HEK293T (cell line): ENCODE measurements at regions not wholly inside any gene's neighbourhood (a gene's known extent, or its start where the extent isn't known, plus 50 kb on each side); places are given as distances from the start of the nearest gene placed in this dataset.

ENCODE experiments used
- CTCF ChIA-PET: fragments of 350-600 bp; formaldehyde crosslinking; extraction: SDS; loops from one replicate; lab custom pipeline; 2021; ENCODE audit warnings: antibody characterized with exemption, inconsistent platforms; lab: Yijun Ruan, JAX
- POLR2A ChIA-PET: fragments of 350-600 bp; formaldehyde crosslinking; extraction: SDS; loops from one replicate; lab custom pipeline; 2020; ENCODE audit warnings: antibody characterized with exemption, inconsistent platforms; lab: Yijun Ruan, JAX
- DNase-seq: peaks from one replicate; pipeline ENCODE4 v3.0.0; 2012; ENCODE audit warnings: mixed read lengths; ENCODE audit errors: extremely low spot score
- ARNT ChIP-seq: fragments of 450-650 bp; IDR thresholded peaks from 2 replicates; pipeline ENCODE4 v1.6.1; 2017; ENCODE audit warnings: mild to moderate bottlenecking
- BHLHE40 ChIP-seq: fragments of 450-650 bp; IDR thresholded peaks from 2 replicates; pipeline ENCODE4 v1.6.1; 2016; ENCODE audit warnings: mild to moderate bottlenecking, moderate library complexity, borderline replicate concordance
- CTBP1 ChIP-seq: fragments of 450-650 bp; IDR thresholded peaks from 2 replicates; pipeline ENCODE4 v1.6.1; 2016; ENCODE audit warnings: borderline replicate concordance
- ELF4 ChIP-seq: fragments of 450-650 bp; IDR thresholded peaks from 2 replicates; pipeline ENCODE4 v1.6.1; 2017; ENCODE audit warnings: antibody characterized with exemption
- FOXA1 ChIP-seq: fragments of 450-650 bp; IDR thresholded peaks from 2 replicates; pipeline ENCODE4 v1.6.1; 2016; ENCODE audit warnings: mild to moderate bottlenecking
- FOXK2 ChIP-seq: fragments of 450-650 bp; IDR thresholded peaks from 2 replicates; pipeline ENCODE4 v1.6.1; 2016; ENCODE audit warnings: mild to moderate bottlenecking
- FOXM1 ChIP-seq: fragments of 450-650 bp; IDR thresholded peaks from 2 replicates; pipeline ENCODE4 v1.6.1; 2017; ENCODE audit warnings: mild to moderate bottlenecking, borderline replicate concordance
- HDGF ChIP-seq: fragments of 450-650 bp; IDR thresholded peaks from 2 replicates; pipeline ENCODE4 v1.6.1; 2017; ENCODE audit warnings: antibody characterized with exemption, borderline replicate concordance
- L3MBTL2 ChIP-seq: fragments of 450-650 bp; conservative IDR thresholded peaks from 2 replicates; pipeline ENCODE4 v1.6.1; 2016; ENCODE audit warnings: mild to moderate bottlenecking
- LEF1 ChIP-seq: fragments of 450-650 bp; IDR thresholded peaks from 2 replicates; pipeline ENCODE4 v1.6.1; 2017; ENCODE audit warnings: mild to moderate bottlenecking, borderline replicate concordance
- NFRKB ChIP-seq: fragments of 450-650 bp; IDR thresholded peaks from 2 replicates; pipeline ENCODE4 v1.6.1; 2016; ENCODE audit warnings: mild to moderate bottlenecking, moderate library complexity
- SP1 ChIP-seq: fragments of 450-650 bp; IDR thresholded peaks from 2 replicates; pipeline ENCODE4 v1.6.1; 2017
- SUZ12 ChIP-seq: fragments of 450-650 bp; IDR thresholded peaks from 2 replicates; pipeline ENCODE4 v1.6.1; 2016; ENCODE audit warnings: mild to moderate bottlenecking
- TARDBP ChIP-seq: fragments of 450-650 bp; IDR thresholded peaks from 2 replicates; pipeline ENCODE4 v1.6.1; 2016
- ZNF384 ChIP-seq: fragments of 450-650 bp; IDR thresholded peaks from 2 replicates; pipeline ENCODE4 v1.6.1; 2016
- TF ChIP-seq, protein P1 (sequence below): fragments of 450-650 bp; IDR thresholded peaks from 2 replicates; pipeline ENCODE4 v1.6.1; 2016

- CTCF ChIA-PET: interaction anchor here (0.6 kb wide), 1 partner anchor 724 kb away, joined by 3 read pairs; no protein-coding TSS in a partner anchor
- no peak for TF ChIP-seq L3MBTL2
- no peak for TF ChIP-seq ELF4
- TF ChIP-seq FOXK2: no peak
- no peak for TF ChIP-seq FOXM1
- TF ChIP-seq LEF1: no peak
- no peak for TF ChIP-seq TARDBP
- POLR2A ChIA-PET: interaction anchor here (1.7 kb wide), 1 partner anchor 17 kb away, joined by 3 read pairs; no protein-coding TSS in a partner anchor
- DNase-seq: no peak
Observed at GRCh38 chr5:168011096-168011495, 280.3 kb upstream of the WWC1 start.

GRCh38 chr5:168012006-168012405 lies 279.4 kb upstream of the WWC1 start:
- CTCF ChIA-PET: interaction anchor here (0.6 kb wide), 1 partner anchor 723 kb away, joined by 3 read pairs; no protein-coding TSS in a partner anchor
- no peak for TF ChIP-seq SUZ12
- TF ChIP-seq ARNT: no peak
- TF ChIP-seq TARDBP: no peak
- no peak for TF ChIP-seq LEF1
- TF ChIP-seq FOXA1: no peak
- TF ChIP-seq, protein P1, sequence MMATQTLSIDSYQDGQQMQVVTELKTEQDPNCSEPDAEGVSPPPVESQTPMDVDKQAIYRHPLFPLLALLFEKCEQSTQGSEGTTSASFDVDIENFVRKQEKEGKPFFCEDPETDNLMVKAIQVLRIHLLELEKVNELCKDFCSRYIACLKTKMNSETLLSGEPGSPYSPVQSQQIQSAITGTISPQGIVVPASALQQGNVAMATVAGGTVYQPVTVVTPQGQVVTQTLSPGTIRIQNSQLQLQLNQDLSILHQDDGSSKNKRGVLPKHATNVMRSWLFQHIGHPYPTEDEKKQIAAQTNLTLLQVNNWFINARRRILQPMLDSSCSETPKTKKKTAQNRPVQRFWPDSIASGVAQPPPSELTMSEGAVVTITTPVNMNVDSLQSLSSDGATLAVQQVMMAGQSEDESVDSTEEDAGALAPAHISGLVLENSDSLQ: no peak
- TF ChIP-seq BHLHE40: no peak
- no peak for TF ChIP-seq ELF4
- no peak for TF ChIP-seq HDGF
- TF ChIP-seq NFRKB: no peak
- TF ChIP-seq ZNF384: no peak
- no peak for TF ChIP-seq FOXM1
- no peak for TF ChIP-seq CTBP1
- no peak for TF ChIP-seq L3MBTL2
- no peak for TF ChIP-seq SP1
- no peak for TF ChIP-seq FOXK2
- DNase-seq: no peak
- POLR2A ChIA-PET: no interaction called here

- DNase-seq: no peak
- TF ChIP-seq ELF4: no peak
- no peak for TF ChIP-seq NFRKB
- TF ChIP-seq, protein P1: no peak
- no peak for TF ChIP-seq CTBP1
- TF ChIP-seq TARDBP: no peak
- no peak for TF ChIP-seq FOXM1
- no peak for TF ChIP-seq HDGF
- TF ChIP-seq FOXK2: no peak
- no peak for TF ChIP-seq LEF1
- no peak for TF ChIP-seq L3MBTL2
- ChIA-PET POLR2A (no interaction called here), CTCF (no interaction called here)
Observed at GRCh38 chr5:168013546-168013945, 277.9 kb upstream of the WWC1 start.

DNA sequence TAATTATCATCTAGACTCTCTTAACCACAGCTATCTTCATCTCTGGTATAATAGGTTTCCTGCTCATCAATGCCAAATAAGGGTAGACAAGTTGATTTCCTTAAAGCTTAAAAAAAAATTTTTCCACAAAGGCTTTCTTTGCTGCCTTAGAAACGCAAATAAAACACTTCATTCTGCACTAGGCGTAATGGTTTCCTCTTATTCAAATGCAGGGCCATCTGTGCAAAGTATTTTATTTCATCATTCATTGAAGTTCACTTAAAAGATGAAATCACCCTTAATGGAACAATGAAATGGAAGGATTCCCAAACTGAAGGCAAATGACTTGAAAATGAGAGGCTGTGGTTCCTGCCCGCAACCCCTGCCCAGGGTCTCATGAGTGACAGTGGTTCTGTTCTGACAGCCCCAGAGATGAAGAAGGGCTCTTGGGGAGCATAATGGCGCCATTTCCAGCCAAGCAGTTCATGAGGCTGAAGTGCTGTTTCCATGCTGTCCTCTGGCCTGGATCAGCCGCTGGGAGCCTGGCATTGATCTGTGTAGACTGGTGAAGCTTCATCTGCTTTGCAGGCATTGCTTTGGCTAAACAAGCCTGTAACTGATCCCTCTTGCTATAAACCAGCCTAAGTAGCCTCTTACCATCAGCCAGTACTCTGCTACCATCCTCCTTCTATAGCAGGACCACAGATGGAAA lies 276.9 kb upstream of the WWC1 start:
- TF ChIP-seq CTBP1: no peak
- TF ChIP-seq HDGF: no peak
- TF ChIP-seq ZNF384: no peak
- no peak for TF ChIP-seq LEF1
- TF ChIP-seq NFRKB: no peak
- TF ChIP-seq, protein P1: no peak
- TF ChIP-seq SUZ12: no peak
- no peak for TF ChIP-seq ELF4
- TF ChIP-seq TARDBP: no peak
- TF ChIP-seq FOXA1: no peak
- no peak for TF ChIP-seq SP1
- TF ChIP-seq L3MBTL2: no peak
- no peak for TF ChIP-seq FOXK2
- TF ChIP-seq BHLHE40: no peak
- ChIA-PET POLR2A (no interaction called here), CTCF (no interaction called here)
- no peak for DNase-seq

- CTCF ChIA-PET: no interaction called here
- TF ChIP-seq HDGF (no peak), ZNF384 (no peak), SP1 (no peak), ELF4 (no peak), NFRKB (no peak), TARDBP (no peak), FOXK2 (no peak), SUZ12 (no peak), FOXM1 (no peak), L3MBTL2 (no peak), BHLHE40 (no peak), LEF1 (no peak), CTBP1 (no peak), FOXA1 (no peak), ARNT (no peak)
- TF ChIP-seq, protein P1: no peak
- POLR2A ChIA-PET: no interaction called here
- DNase-seq: no peak
Observed at GRCh38 chr5:168015506-168015905, 275.9 kb upstream of the WWC1 start.
